ENCODE measurements at regions not wholly inside any gene's neighbourhood (a gene's known extent, or its start where the extent isn't known, plus 50 kb on each side); places are given as distances from the start of the nearest gene placed in this dataset.

DNA sequence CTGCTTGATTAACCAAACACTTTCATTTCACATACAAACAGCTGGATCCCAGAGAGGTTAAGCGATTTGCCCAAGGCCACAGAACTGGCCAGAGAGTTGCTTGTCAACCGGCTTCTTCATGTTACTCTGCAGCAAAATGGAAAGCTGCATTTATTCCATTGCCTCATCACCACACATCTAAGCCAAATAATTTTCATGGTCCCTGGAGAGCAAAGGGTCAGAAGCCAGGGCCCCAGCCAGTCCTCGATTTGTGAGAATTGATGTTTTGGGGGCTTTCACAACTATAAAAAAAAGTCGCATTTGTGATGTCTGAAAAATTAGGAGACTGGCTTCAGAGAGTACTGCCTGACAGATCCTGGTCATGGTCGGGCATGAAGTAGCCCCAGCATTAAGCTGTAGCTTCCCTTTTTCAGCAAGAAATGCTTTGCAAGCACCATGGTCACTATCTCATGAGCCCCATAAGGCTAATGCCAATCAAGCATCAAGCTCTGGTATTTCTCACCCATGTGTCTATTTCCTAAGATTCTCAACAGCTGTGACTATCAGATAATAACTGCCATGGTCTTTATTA is 95.8 kb downstream of the BANF2 start:
- TF ChIP-seq, protein P1, sequence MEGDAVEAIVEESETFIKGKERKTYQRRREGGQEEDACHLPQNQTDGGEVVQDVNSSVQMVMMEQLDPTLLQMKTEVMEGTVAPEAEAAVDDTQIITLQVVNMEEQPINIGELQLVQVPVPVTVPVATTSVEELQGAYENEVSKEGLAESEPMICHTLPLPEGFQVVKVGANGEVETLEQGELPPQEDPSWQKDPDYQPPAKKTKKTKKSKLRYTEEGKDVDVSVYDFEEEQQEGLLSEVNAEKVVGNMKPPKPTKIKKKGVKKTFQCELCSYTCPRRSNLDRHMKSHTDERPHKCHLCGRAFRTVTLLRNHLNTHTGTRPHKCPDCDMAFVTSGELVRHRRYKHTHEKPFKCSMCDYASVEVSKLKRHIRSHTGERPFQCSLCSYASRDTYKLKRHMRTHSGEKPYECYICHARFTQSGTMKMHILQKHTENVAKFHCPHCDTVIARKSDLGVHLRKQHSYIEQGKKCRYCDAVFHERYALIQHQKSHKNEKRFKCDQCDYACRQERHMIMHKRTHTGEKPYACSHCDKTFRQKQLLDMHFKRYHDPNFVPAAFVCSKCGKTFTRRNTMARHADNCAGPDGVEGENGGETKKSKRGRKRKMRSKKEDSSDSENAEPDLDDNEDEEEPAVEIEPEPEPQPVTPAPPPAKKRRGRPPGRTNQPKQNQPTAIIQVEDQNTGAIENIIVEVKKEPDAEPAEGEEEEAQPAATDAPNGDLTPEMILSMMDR (IDR thresholded peaks at IDR 0.05) = no peak
- TF ChIP-seq POLR2A (IDR thresholded peaks at IDR 0.05) = no peak

Data from uterus (tissue), 2 donors.